Breast epithelium (tissue), 3 donors: ENCODE measurements at regions not wholly inside any gene's neighbourhood (a gene's known extent, or its start where the extent isn't known, plus 50 kb on each side); places are given as distances from the start of the nearest gene placed in this dataset.

ENCODE experiments used
- POLR2A ChIP-seq: fragments of 450-650 bp; IDR thresholded peaks from one replicate; pipeline ENCODE4 v1.6.1; 2016; ENCODE audit warnings: antibody characterized with exemption, mild to moderate bottlenecking, moderate library complexity
- POLR2AphosphoS5 ChIP-seq, 3 donors: sonication (generic); formaldehyde crosslinking; IDR thresholded peaks; one replicate each; pipeline ENCODE4 v1.6.1; 2017; ENCODE audit warnings: antibody characterized with exemption in 3 of 3
- TF ChIP-seq, protein P1 (sequence below), 3 donors: fragments of 450-650 bp; IDR thresholded peaks; one replicate each; pipeline ENCODE4 v1.5.1; 2016 to 2017; ENCODE audit warnings: antibody characterized with exemption in 3 of 3, mild to moderate bottlenecking in 3 of 3, moderate library complexity in 3 of 3

GRCh38 chr2:10236571-10237391, 65.9 kb upstream of the HPCAL1 start:
- TF ChIP-seq, protein P1, sequence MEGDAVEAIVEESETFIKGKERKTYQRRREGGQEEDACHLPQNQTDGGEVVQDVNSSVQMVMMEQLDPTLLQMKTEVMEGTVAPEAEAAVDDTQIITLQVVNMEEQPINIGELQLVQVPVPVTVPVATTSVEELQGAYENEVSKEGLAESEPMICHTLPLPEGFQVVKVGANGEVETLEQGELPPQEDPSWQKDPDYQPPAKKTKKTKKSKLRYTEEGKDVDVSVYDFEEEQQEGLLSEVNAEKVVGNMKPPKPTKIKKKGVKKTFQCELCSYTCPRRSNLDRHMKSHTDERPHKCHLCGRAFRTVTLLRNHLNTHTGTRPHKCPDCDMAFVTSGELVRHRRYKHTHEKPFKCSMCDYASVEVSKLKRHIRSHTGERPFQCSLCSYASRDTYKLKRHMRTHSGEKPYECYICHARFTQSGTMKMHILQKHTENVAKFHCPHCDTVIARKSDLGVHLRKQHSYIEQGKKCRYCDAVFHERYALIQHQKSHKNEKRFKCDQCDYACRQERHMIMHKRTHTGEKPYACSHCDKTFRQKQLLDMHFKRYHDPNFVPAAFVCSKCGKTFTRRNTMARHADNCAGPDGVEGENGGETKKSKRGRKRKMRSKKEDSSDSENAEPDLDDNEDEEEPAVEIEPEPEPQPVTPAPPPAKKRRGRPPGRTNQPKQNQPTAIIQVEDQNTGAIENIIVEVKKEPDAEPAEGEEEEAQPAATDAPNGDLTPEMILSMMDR (IDR thresholded peaks at IDR 0.05) = no peak
- TF ChIP-seq POLR2A (no peak), POLR2AphosphoS5 (IDR thresholded peaks at IDR 0.05) (no peak)
